Stimulated activated naive CD4-positive, alpha-beta T cell (primary cell): ENCODE measurements at regions not wholly inside any gene's neighbourhood (a gene's known extent, or its start where the extent isn't known, plus 50 kb on each side); places are given as distances from the start of the nearest gene placed in this dataset.
A peak's percentile ranks its signal among the peaks of the same experiment; 100 is the strongest.

ENCODE experiments used
- DNase-seq, 6 experiments: peaks; one replicate each; lab custom pipeline; 2025; lab: John Stamatoyannopoulos, UW

GRCh38 chr16:87052506-87052905 is 264.7 kb downstream of the C16orf95 start:
- no peak for DNase-seq

DNA sequence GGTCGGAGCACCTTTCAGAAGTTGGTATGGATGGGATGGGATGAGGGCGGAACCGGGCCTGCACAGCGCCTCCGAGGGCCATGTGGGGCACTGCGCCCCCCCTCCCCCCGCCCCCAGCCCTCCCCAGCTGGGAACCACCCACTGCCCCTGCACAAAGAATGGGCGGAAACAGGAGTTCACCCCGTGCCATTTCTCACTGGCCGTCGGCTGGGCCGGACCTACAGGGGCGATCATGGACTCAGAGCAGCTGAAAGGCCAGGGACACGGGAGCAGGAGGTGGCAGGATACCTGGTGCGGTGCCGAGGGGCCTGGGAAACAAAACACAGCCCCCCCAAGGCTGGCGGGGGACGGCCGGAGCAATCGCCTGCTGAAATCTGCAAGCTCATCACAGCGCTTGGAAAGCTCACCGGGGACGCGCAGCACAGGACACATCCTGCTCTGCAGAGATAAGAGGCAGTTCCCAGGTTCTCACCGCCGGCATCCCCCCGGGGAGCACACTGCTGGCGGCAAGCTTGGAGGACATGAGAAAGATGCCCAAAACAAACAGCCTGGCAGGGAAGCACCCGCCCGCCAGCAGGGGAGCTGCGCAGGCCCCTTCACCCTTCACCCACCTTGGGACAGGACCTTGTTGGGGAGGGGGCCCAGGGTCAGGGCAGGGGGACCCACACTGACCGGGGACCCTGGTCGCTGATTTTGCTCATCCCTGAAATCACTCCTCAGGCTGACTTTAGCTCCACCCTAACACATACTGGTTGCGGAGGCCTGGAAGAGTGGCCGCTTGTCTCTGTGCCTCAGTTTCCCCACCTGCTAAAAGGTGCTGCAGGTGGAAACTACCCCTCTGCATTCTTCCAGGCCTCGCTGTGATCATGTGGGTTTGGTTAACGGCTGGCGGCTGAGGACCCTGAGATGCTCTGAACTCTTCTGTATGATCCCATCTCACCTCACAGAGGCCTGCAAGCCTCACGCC is 263.9 kb downstream of the C16orf95 start:
- no peak for DNase-seq

DNA sequence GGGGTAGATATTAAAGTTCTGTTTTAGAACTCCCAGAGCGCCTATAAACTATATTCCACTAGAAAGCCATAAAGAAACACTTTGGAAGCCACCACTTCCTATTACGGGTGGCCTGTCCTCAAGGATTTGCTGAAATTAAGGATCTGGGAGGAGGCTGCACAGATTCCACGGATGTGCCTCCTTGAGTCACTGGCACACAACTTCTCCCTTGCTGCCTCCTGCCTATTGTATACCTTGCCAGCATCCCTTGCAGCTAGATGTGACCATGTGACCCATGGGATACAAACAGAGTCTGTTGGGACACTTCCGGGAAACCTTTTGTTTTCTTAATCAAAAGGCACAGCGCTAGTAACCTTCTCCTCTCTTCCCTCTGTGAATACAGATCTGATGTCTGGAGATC is 263.0 kb downstream of the C16orf95 start:
- DNase-seq: no peak

DNA sequence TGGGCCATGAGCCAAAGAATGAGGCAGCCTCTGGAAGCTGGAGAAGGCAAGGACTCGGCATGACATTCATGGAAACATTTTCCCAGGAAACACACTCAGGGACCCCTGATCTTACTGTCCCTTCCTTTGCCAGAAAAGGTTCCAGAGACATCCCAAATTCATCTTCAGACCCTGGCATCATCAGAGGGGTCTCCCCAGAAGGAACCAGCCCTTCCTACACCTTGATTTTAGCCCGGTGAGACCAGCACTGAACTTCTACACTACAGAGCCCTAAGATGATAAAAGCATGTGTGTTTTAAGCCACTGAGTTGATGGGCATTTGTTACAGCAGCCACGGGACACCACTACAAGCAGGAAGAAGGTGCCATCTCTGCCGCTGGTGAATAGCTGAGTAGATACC is 262.3 kb downstream of the C16orf95 start:
- no peak for DNase-seq

DNA sequence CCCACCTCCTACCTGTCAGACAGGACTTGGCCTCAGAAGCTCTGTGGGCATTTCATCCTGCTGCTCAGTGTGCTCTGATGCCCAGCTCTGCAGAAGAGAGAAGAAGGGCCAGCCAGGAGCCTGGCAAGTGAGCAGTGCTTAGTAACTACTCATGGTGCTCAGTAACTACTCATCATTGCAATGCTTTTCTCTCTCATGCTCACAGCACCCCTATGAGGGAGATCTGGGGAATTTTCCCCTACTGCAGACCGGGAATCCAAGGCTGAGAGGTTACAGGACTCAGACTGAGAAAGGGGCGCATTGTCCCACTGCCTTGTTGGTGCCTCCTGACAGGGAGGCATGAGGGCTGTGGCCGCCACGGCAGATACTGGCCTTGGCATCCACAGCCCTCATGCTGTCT is 261.1 kb downstream of the C16orf95 start:
- DNase-seq: no peak

DNA sequence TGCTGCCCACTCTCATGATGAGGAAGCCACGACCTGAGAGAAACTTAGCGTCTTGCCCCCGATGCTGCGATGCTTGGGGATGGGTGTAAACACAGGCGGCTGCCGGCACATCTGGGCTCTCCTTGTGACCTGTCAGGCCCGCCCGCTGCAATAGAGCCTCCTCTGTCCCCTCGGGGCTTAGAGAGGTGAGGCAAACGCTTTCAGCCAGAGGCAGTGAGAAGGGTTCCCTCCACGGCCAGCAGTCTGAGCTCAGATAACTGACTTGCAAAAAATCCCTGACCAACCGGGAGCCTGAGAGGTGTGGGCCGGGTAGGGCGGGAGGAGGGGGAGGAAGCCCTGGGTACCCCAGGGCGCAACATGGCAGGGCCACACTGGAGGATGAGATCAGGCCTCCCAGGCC is 260.6 kb downstream of the C16orf95 start:
- no peak for DNase-seq

GRCh38 chr16:87057211-87057881 is 259.8 kb downstream of the C16orf95 start:
- DNase-seq: no peak

- no peak for DNase-seq
Observed at GRCh38 chr16:87057951-87058560, 259.1 kb downstream of the C16orf95 start.

GRCh38 chr16:87058728-87059250 is 258.4 kb downstream of the C16orf95 start:
- no peak for DNase-seq

- no peak for DNase-seq
Observed at GRCh38 chr16:87060034-87060986, 256.9 kb downstream of the C16orf95 start.

DNA sequence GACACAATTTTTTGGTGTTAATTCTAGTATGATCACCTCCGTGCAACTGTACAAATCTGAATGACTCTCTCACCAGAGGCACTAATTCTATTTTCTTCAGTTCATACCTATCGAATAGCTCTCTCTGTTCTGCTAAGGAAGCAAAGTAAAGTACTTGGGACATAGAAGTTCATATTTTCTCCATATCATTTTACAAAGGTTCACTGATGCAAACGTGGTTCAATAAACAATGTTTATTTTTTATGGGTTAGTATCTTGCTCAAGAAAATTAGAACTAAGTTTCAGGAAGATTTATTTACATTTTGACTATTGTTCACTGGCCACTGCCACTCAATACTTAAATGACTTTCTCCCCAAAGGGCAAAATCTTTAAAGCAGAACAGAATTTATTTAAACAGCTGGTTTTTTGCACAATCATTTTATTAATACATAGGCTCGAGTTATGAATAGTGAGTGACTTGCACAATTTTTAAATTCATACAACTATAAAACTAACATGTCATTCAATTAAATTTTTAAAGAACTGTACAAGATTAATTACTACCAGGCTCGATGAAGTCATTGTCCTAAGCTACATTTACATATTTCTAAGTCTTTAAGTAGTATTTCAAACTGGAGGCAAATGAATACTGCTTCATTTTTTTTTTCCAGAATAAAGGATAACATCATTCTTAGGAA is 255.8 kb downstream of the C16orf95 start:
- no peak for DNase-seq

GRCh38 chr16:87062569-87063442 is 254.4 kb downstream of the C16orf95 start:
- peak in 2 of 6 experiments; percentile 12 to 15 for DNase-seq

DNA sequence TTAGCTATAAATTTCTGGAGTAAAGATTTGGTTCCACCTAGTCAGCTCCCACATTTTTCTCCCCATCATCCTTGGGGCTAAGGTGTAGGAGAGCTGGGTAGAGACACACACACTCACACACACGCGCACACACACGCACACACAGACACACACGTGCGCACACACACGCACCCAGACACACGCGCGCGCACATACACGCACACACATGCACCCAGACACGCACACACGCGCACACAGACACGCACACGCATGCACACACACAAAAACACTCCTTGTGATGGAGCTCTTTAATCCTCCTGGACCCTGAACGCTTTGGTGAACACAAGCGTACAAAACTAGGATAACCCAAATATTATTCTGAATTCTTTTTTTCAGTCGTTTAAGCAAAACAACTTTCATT is 253.6 kb downstream of the C16orf95 start:
- DNase-seq: no peak

GRCh38 chr16:87064731-87065445 is 252.3 kb downstream of the C16orf95 start:
- DNase-seq: no peak

- no peak for DNase-seq
Observed at GRCh38 chr16:87065446-87066132, 251.6 kb downstream of the C16orf95 start.

DNA sequence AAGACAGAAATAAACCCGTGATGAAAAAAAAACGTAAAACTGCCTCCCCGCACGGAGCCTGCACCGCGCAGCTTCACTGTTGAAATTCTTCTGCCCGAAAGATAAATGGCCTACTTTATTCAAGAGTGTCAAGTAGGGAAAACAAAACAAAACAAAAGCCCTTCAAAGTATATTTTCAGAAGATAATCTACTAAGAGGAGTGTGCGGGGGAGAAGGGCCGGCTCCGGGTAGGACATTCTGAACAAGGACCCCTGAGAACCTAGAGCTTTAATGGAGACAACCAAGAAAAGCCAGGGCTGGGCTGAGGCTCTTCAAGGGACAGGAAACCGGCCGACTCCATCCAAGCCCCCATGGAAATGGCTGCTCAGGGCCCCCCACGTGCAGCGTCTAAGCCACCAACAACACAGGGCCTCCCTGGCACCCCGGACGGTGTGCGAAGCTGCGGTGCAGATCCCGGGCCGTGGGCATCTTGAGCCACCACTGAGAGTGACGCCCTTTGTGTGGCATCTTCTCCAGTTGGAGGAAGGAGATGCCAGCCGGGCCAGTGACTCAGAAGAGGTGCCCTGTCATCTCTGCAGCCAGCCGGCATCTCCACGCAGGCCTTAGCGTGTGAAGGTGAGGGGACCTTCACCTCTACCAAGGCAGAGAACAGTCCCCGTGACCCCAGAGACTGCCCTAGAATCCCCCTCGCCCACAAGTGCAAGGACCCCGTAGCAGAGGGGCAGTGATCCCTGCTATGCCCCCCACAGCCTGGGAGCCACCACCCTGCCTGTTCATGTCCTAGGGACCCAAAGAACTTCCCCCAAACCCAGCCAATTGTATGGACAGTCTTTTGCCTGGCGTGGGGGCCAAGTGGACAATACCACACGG is 250.8 kb downstream of the C16orf95 start:
- DNase-seq: no peak

GRCh38 chr16:87067003-87067556 is 250.1 kb downstream of the C16orf95 start:
- DNase-seq: no peak
